Left lung (tissue), 4 donors: ENCODE measurements at regions not wholly inside any gene's neighbourhood (a gene's known extent, or its start where the extent isn't known, plus 50 kb on each side); places are given as distances from the start of the nearest gene placed in this dataset.

Experiments
- ATAC-seq: fragments of 200-7000 bp; cut with Tn5 transposase; one replicate; pipeline ENCODE4 v1.9.1; 2020; ENCODE audit warnings: moderate library complexity
- DNase-seq, 4 donors: peaks; one replicate each; pipeline ENCODE4 v3.0.0-alpha.2; 2013 to 2020
- H3K27ac ChIP-seq, 2 donors: fragments of 200-600 bp; sonication (generic) in 1 of 2; one replicate each; pipeline versions ENCODE4 v1.5.0 to v1.8.0; 2020 to 2021
- H3K27me3 ChIP-seq, 2 donors: fragments of 200-600 bp; sonication (generic) in 1 of 2; one replicate each; pipeline versions ENCODE4 v1.5.0 to v1.8.0; 2020 to 2021
- H3K36me3 ChIP-seq, 2 donors: fragments of 200-600 bp; sonication (generic) in 1 of 2; one replicate each; pipeline versions ENCODE4 v1.5.0 to v1.8.0; 2020 to 2021
- H3K4me1 ChIP-seq, 2 donors: fragments of 200-600 bp; one replicate each; pipeline ENCODE4 v1.8.0; 2021
- H3K4me3 ChIP-seq, 2 donors: fragments of 200-600 bp; sonication (generic) in 1 of 2; one replicate each; pipeline versions ENCODE4 v1.5.0 to v1.8.0; 2020 to 2021; ENCODE audit warnings: mild to moderate bottlenecking in 1 of 2
- H3K9me3 ChIP-seq, 2 donors: fragments of 200-600 bp; sonication (generic) in 1 of 2; one replicate each; pipeline versions ENCODE4 v1.5.0 to v1.8.0; 2020 to 2021
- intact Hi-C, 2 donors: fragments of 100-400 bp; cut with DNase I; formaldehyde crosslinking; loops; one replicate each; pipeline versions ENCODE4 v1.11.2 to v1.14.2; 2022
- TF ChIP-seq, protein P1 (sequence below), 2 donors: fragments of 200-600 bp; sonication (generic) in 1 of 2; IDR thresholded peaks; one replicate each; pipeline versions ENCODE4 v1.5.0 to v1.8.0; 2021; ENCODE audit warnings: antibody characterized with exemption in 2 of 2
- donor health status: DM: no; HTN: yes; CAD: no.
- donor health status: DM: no; HTN: no; CAD: no.

DNA sequence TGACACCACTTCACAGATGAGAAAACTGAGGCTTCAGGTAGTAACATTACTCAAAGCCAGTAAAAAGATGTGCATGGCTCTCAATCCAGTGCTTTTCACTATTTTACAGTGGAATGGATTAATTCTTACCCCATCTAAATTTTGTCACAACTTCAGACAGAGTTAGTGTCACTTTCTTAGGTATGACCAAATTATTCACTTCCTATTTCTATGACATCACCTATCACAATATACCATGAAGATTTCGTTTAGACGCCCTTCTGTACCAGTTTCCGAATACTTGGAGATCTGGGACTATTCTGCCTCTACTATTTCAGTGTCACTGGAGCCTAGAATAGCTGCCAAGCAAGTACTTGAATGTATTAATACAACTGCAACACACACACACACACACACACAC lies 437.5 kb downstream of the KLF12 start:
- no peaks in the 10 kb centered on the region for H3K9me3 ChIP-seq
- intact Hi-C loops = no loop called here
- TF ChIP-seq, protein P1, sequence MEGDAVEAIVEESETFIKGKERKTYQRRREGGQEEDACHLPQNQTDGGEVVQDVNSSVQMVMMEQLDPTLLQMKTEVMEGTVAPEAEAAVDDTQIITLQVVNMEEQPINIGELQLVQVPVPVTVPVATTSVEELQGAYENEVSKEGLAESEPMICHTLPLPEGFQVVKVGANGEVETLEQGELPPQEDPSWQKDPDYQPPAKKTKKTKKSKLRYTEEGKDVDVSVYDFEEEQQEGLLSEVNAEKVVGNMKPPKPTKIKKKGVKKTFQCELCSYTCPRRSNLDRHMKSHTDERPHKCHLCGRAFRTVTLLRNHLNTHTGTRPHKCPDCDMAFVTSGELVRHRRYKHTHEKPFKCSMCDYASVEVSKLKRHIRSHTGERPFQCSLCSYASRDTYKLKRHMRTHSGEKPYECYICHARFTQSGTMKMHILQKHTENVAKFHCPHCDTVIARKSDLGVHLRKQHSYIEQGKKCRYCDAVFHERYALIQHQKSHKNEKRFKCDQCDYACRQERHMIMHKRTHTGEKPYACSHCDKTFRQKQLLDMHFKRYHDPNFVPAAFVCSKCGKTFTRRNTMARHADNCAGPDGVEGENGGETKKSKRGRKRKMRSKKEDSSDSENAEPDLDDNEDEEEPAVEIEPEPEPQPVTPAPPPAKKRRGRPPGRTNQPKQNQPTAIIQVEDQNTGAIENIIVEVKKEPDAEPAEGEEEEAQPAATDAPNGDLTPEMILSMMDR (IDR thresholded peaks at IDR 0.05) = no peak
- no peaks in the 10 kb centered on the region for H3K27me3 ChIP-seq
- H3K4me3 ChIP-seq = no peak overlapping the region
- DNase-seq (no peak), ATAC-seq (no peak)
- H3K36me3 ChIP-seq = no peaks in the 10 kb centered on the region
- H3K27ac ChIP-seq = no peak overlapping the region
- H3K4me1 ChIP-seq = no peaks in the 10 kb centered on the region

DNA sequence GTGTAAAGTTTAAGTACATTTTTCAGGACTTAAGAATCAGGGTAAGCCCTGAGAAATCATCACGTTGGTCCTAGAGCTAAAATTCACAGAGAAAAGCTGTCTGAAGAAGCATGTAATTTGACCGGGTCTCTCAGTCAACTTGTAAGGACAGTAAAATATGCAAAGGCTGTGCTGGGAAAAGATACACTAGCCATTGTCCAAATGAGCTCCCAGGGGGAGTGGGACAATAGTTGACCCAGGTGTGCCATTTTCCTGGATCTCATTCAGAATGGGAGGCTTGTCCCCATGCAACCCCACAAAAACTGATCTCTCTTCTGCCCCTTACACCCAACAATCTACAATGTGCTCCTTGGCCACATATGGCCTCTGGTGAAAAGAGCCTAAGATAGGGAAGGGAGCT lies 437.9 kb downstream of the KLF12 start:
- Histone ChIP-seq H3K27me3 (no peaks in the 10 kb centered on the region), H3K9me3 (no peaks in the 10 kb centered on the region), H3K36me3 (no peaks in the 10 kb centered on the region), H3K27ac (no peak overlapping the region), H3K4me1 (no peaks in the 10 kb centered on the region), H3K4me3 (no peak overlapping the region)
- TF ChIP-seq, protein P1 (IDR thresholded peaks at IDR 0.05) = no peak
- ATAC-seq (no peak), DNase-seq (no peak)
- intact Hi-C loops = no loop called here

DNA sequence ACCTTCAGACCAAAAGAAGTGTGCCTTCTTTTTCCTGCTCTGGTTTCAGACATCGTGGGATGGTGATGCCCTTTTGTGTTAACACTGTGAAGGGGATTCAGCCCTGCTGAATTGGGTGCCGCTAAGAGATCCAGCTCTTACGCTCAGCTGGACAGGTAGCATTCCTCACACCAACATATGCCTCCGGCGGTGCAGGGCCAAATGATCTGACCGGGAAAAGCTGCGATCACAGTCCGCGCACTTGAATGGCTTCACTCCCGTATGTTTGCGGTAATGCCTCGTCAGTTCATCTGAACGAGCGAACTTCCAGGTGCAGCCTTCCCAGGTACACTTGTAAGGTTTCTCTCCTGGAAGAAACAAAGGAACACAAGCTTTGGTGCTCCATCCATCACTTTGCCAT lies 438.9 kb downstream of the KLF12 start:
- ATAC-seq (no peak), DNase-seq (no peak)
- H3K27ac ChIP-seq = no peak overlapping the region
- no peaks in the 10 kb centered on the region for H3K4me1 ChIP-seq
- no peaks in the 10 kb centered on the region for H3K36me3 ChIP-seq
- no peak overlapping the region for H3K4me3 ChIP-seq
- TF ChIP-seq, protein P1 (IDR thresholded peaks at IDR 0.05) = no peak
- intact Hi-C loops = no loop called here
- H3K9me3 ChIP-seq = no peaks in the 10 kb centered on the region
- no peaks in the 10 kb centered on the region for H3K27me3 ChIP-seq

DNA sequence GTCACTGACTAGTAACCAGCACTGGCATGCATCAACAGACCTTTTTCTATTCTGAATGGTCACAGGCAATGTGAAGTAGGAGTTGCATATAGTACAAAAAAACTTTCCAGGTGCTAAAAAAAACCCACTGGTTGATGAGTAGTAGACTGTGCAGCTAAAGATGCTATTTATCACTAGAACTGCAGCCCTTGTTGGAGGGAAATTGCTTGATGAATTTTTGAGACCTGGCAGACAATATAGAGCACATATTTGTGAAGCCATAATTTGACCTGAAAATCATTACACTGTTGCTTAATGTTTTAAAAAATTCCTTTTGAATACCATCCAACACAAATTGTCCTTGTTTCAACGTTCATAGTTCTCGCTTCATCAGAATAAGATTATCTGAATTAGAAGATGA lies 441.0 kb downstream of the KLF12 start:
- Histone ChIP-seq H3K9me3 (no peaks in the 10 kb centered on the region), H3K27me3 (no peaks in the 10 kb centered on the region), H3K27ac (no peak overlapping the region), H3K36me3 (no peaks in the 10 kb centered on the region), H3K4me3 (no peak overlapping the region), H3K4me1 (no peaks in the 10 kb centered on the region)
- ATAC-seq = no peak
- DNase-seq = no peak
- intact Hi-C loops = no loop called here
- TF ChIP-seq, protein P1 (IDR thresholded peaks at IDR 0.05) = no peak

DNA sequence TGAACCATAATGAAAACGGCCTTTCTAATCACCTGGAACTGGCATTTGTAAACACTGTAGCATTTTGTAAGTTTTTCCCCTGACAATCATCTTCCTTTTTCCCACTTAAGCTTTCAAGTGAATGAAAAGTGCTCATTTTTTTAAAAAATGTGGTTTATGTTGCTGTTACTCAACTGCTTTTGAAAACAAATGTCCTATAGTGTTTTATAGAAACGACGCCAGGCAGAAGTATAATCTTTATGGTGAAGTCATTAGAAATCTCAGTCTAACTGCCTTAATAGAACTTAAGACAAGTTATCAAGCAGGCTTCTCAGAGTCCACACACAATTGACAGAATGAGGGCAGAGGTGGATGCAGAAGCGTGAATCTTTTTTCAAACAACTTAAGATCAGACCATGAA lies 442.3 kb downstream of the KLF12 start:
- no peaks in the 10 kb centered on the region for H3K36me3 ChIP-seq
- TF ChIP-seq, protein P1 (IDR thresholded peaks at IDR 0.05) = no peak
- no peaks in the 10 kb centered on the region for H3K9me3 ChIP-seq
- DNase-seq (no peak), ATAC-seq (no peak)
- no peak overlapping the region for H3K27ac ChIP-seq
- H3K27me3 ChIP-seq = no peaks in the 10 kb centered on the region
- intact Hi-C loops = no loop called here
- H3K4me1 ChIP-seq = no peaks in the 10 kb centered on the region
- no peak overlapping the region for H3K4me3 ChIP-seq
